Nephron progenitor cell (in vitro differentiated cells): ENCODE measurements at regions not wholly inside any gene's neighbourhood (a gene's known extent, or its start where the extent isn't known, plus 50 kb on each side); places are given as distances from the start of the nearest gene placed in this dataset.

Experiments
- DNase-seq: peaks from one replicate; pipeline ENCODE4 v3.0.0; 2021
- H3K27ac Mint-ChIP-seq: 2 replicates; pipeline ENCODE4 v1.8.0; 2021; ENCODE audit warnings: mild to moderate bottlenecking, moderate library complexity, mixed read lengths
- H3K27me3 Mint-ChIP-seq: 2 replicates; pipeline ENCODE4 v1.8.0; 2021; ENCODE audit warnings: mild to moderate bottlenecking, low read depth, mixed read lengths; ENCODE audit not compliant: poor library complexity
- H3K36me3 Mint-ChIP-seq: 2 replicates; pipeline ENCODE4 v1.8.0; 2021; ENCODE audit warnings: low read depth, mixed read lengths
- H3K4me1 Mint-ChIP-seq: 2 replicates; pipeline ENCODE4 v1.8.0; 2021; ENCODE audit warnings: mixed read lengths
- H3K4me3 Mint-ChIP-seq: 2 replicates; pipeline ENCODE4 v1.8.0; 2021; ENCODE audit warnings: mild to moderate bottlenecking, moderate library complexity, mixed read lengths
- H3K9me3 Mint-ChIP-seq: 2 replicates; pipeline ENCODE4 v1.8.0; 2021; ENCODE audit warnings: mild to moderate bottlenecking, moderate library complexity, mixed read lengths
- TF ChIP-seq, protein P1 (sequence below): fragments of 200-600 bp; sonication (generic); IDR thresholded peaks from 2 replicates; pipeline ENCODE4 v1.5.0; 2021; ENCODE audit warnings: antibody characterized with exemption

GRCh38 chr2:41719756-41720155, 328.1 kb upstream of the PKDCC start:
- H3K4me3 Mint-ChIP-seq: no peak overlapping the region
- H3K9me3 Mint-ChIP-seq: no peaks in the 10 kb centered on the region
- no peak for DNase-seq
- TF ChIP-seq, protein P1, sequence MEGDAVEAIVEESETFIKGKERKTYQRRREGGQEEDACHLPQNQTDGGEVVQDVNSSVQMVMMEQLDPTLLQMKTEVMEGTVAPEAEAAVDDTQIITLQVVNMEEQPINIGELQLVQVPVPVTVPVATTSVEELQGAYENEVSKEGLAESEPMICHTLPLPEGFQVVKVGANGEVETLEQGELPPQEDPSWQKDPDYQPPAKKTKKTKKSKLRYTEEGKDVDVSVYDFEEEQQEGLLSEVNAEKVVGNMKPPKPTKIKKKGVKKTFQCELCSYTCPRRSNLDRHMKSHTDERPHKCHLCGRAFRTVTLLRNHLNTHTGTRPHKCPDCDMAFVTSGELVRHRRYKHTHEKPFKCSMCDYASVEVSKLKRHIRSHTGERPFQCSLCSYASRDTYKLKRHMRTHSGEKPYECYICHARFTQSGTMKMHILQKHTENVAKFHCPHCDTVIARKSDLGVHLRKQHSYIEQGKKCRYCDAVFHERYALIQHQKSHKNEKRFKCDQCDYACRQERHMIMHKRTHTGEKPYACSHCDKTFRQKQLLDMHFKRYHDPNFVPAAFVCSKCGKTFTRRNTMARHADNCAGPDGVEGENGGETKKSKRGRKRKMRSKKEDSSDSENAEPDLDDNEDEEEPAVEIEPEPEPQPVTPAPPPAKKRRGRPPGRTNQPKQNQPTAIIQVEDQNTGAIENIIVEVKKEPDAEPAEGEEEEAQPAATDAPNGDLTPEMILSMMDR: no peak
- no peaks in the 10 kb centered on the region for H3K36me3 Mint-ChIP-seq
- peaks cover 29% of the 10 kb centered on the region for H3K4me1 Mint-ChIP-seq
- no peak overlapping the region for H3K27ac Mint-ChIP-seq
- H3K27me3 Mint-ChIP-seq: peaks cover 3% of the 10 kb centered on the region

DNA sequence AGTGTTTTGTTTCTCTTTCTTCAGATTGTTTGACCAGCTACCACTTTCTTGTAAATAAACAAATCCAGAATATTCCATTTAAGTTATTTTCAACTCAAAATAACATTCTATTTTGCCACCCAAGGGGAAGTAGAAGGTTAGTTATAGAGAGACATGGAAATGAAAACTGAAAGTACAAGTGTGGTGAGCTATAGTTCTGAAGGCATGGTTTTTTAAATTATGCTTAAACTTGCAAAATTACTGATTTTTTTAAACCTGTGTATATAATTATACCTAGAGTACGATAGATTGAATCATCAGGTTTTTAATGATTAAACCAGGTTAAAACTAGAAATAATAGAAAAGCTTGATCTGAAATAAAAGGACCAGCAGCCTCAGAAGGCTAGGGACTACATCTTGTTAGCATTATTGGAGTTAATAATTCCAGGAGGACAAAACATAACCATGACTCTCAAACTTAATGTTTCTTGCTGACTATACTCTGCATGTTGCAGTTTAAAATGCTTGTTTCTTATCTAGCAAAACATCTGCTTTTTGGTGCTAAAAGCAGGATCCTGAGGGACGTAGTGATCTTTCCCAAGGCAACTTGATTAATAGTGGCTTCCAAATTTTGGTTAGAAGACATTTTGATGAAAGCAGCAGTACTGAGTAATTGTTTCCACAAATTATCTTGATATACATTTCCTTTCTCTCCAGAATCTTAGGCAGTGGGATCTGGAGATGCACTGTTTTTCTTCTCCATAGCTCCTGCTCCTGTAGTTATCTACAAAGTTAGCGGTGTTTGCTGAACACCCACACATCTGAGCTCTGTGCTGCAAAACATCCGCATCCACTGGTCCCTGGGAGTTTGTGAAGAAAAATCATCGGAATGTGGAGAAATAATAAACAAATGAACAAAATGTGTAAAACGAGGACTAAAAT, 327.2 kb upstream of the PKDCC start:
- Mint-ChIP-seq H3K9me3 (no peaks in the 10 kb centered on the region), H3K36me3 (no peaks in the 10 kb centered on the region), H3K27me3 (peaks cover 3% of the 10 kb centered on the region), H3K27ac (no peak overlapping the region), H3K4me1 (peaks cover 31% of the 10 kb centered on the region), H3K4me3 (no peak overlapping the region)
- DNase-seq: no peak
- TF ChIP-seq, protein P1: no peak

- peaks cover 3% of the 10 kb centered on the region for H3K27me3 Mint-ChIP-seq
- no peak for DNase-seq
- no peaks in the 10 kb centered on the region for H3K36me3 Mint-ChIP-seq
- TF ChIP-seq, protein P1: no peak
- no peak overlapping the region for H3K4me3 Mint-ChIP-seq
- H3K27ac Mint-ChIP-seq: peak overlapping the region; percentile 72
- H3K4me1 Mint-ChIP-seq: peaks cover 31% of the 10 kb centered on the region
- no peaks in the 10 kb centered on the region for H3K9me3 Mint-ChIP-seq
These were observed 325.0 kb upstream of the PKDCC start for GRCh38 chr2:41722668-41723369.

GRCh38 chr2:41723526-41723925, 324.3 kb upstream of the PKDCC start:
- no peak overlapping the region for H3K4me3 Mint-ChIP-seq
- H3K27ac Mint-ChIP-seq: no peak overlapping the region
- H3K4me1 Mint-ChIP-seq: peaks cover 31% of the 10 kb centered on the region
- H3K27me3 Mint-ChIP-seq: peaks cover 3% of the 10 kb centered on the region
- no peak for DNase-seq
- no peaks in the 10 kb centered on the region for H3K36me3 Mint-ChIP-seq
- TF ChIP-seq, protein P1: no peak
- no peaks in the 10 kb centered on the region for H3K9me3 Mint-ChIP-seq

GRCh38 chr2:41724465-41724864, 323.4 kb upstream of the PKDCC start:
- DNase-seq: no peak
- TF ChIP-seq, protein P1: no peak
- no peak overlapping the region for H3K27ac Mint-ChIP-seq
- peaks cover 3% of the 10 kb centered on the region for H3K27me3 Mint-ChIP-seq
- no peaks in the 10 kb centered on the region for H3K9me3 Mint-ChIP-seq
- H3K4me3 Mint-ChIP-seq: no peak overlapping the region
- peaks cover 31% of the 10 kb centered on the region for H3K4me1 Mint-ChIP-seq
- H3K36me3 Mint-ChIP-seq: no peaks in the 10 kb centered on the region
